Left ventricle myocardium inferior (tissue), 1 donor: ENCODE measurements at regions not wholly inside any gene's neighbourhood (a gene's known extent, or its start where the extent isn't known, plus 50 kb on each side); places are given as distances from the start of the nearest gene placed in this dataset.
"Not testable (repeated sequence)": the region's sequence is repeated elsewhere in the genome, so short reads cannot be mapped to it uniquely, and the experiment has no call there.

ENCODE experiments used
- DNase-seq: peaks from one replicate; pipeline ENCODE4 v3.0.0-alpha.2; 2020
- H3K27ac ChIP-seq: fragments of 200-600 bp; replicated peaks from 2 replicates; pipeline ENCODE4 v1.8.0; 2021
- H3K27me3 ChIP-seq: fragments of 200-600 bp; 2 replicates; pipeline ENCODE4 v1.8.0; 2021; ENCODE audit warnings: low read depth
- H3K36me3 ChIP-seq: fragments of 200-600 bp; 2 replicates; pipeline ENCODE4 v1.8.0; 2021
- H3K4me1 ChIP-seq: fragments of 200-600 bp; 2 replicates; pipeline ENCODE4 v1.8.0; 2021
- H3K4me3 ChIP-seq: fragments of 200-600 bp; 2 replicates; pipeline ENCODE4 v1.8.0; 2021; ENCODE audit warnings: mild to moderate bottlenecking, moderate library complexity
- H3K9me3 ChIP-seq: fragments of 200-600 bp; replicated peaks from 2 replicates; pipeline ENCODE4 v1.8.0; 2021
- intact Hi-C: fragments of 100-400 bp; cut with micrococcal nuclease; formaldehyde crosslinking; loops from one replicate; pipeline ENCODE4 v1.11.0; 2022
- TF ChIP-seq, protein P1 (sequence below): fragments of 200-600 bp; IDR thresholded peaks from 2 replicates; pipeline ENCODE4 v1.8.0; 2021; ENCODE audit warnings: antibody characterized with exemption, mild to moderate bottlenecking, borderline replicate concordance
- donor health status: DM: no; HTN: yes; CAD: no; lungs with severe emphysema.

DNA sequence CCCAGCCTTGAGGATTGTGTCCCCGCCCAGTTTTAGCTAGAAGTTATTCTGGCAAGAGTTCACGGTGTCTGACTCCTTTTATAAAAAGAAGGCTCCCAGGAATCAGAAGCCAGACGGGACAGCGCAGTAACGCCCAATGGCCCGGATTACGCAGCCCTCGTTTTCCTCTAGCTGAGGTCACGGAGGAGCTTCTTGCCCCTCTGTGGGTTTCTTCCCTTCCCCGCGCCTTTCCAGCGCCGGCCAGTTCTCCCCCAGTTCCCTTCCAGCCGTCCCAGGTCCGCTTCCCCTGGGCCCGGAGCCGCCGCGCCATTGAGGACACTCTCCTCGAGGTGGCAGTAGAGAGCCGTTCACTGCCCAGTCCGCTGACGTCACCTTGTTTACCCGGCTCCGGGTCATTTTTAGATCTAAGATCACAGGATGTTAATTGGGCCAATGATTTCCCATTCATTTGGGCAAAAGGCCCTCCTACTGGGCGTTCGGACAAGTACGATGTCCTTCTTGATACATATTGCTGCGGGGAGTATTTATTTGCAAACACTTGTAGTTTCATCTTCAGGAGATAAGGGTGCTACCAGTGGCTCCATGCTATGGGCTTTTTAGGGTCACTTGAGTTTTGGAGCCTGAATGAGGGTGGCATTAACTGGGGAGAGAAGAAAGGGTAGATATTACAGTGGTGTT, 81.5 kb upstream of the PPM1B start:
- TF ChIP-seq, protein P1, sequence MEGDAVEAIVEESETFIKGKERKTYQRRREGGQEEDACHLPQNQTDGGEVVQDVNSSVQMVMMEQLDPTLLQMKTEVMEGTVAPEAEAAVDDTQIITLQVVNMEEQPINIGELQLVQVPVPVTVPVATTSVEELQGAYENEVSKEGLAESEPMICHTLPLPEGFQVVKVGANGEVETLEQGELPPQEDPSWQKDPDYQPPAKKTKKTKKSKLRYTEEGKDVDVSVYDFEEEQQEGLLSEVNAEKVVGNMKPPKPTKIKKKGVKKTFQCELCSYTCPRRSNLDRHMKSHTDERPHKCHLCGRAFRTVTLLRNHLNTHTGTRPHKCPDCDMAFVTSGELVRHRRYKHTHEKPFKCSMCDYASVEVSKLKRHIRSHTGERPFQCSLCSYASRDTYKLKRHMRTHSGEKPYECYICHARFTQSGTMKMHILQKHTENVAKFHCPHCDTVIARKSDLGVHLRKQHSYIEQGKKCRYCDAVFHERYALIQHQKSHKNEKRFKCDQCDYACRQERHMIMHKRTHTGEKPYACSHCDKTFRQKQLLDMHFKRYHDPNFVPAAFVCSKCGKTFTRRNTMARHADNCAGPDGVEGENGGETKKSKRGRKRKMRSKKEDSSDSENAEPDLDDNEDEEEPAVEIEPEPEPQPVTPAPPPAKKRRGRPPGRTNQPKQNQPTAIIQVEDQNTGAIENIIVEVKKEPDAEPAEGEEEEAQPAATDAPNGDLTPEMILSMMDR = peak; percentile 99
- Histone ChIP-seq H3K27me3 (no peaks in the 10 kb centered on the region), H3K4me3 (peak overlapping the region; percentile 55), H3K27ac (peak overlapping the region; percentile 58), H3K4me1 (peaks cover 16% of the 10 kb centered on the region), H3K36me3 (no peaks in the 10 kb centered on the region), H3K9me3 (no peaks in the 10 kb centered on the region)
- peak; percentile 84 for DNase-seq
- intact Hi-C loops = no loop called here

DNA sequence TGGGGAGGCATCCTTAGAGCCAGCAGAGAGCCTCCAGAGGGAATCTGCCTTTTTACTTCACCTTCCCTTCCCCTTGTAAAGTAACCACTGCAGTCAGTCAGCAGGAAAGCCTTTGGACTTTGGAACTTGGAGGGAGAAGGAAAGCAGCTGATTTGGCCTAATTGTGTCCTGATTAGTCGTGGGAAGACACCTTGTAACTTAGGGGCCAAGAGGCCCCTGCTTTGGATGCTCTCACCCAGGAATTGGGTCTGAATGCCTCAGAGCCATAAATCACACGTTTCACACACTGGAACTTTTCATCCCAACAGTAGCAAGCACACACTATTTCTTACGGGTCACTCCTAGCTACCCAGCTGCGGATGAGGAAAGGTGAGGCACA, 81.0 kb upstream of the PPM1B start:
- DNase-seq = no peak
- Histone ChIP-seq H3K4me1 (peaks cover 16% of the 10 kb centered on the region), H3K36me3 (no peaks in the 10 kb centered on the region), H3K4me3 (peak overlapping the region; percentile 55), H3K9me3 (no peaks in the 10 kb centered on the region), H3K27me3 (no peaks in the 10 kb centered on the region), H3K27ac (peak overlapping the region; percentile 58)
- TF ChIP-seq, protein P1 = no peak
- intact Hi-C loops = no loop called here

DNA sequence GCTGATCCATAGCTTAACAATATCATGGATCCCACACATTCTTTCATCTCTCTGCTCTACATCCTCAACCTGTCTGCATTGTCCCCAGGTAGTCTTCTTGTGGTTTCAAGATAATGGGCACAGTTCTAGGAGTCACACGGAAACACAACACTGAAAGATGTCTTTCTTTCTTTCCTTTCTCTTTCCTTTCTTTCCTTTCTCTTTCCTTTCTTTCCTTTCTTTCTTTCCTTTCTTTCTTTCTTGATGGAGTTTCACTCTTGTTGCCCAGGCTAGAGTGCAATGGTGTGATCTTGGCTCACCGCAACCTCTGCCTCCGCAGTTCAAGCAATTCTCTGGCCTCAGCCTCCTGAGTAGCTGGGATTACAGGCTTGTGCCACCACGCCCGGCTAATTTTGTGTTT, 76.2 kb upstream of the PPM1B start:
- H3K27ac ChIP-seq, intact Hi-C loops, H3K4me3 ChIP-seq, H3K9me3 ChIP-seq, DNase-seq, H3K36me3 ChIP-seq, H3K4me1 ChIP-seq, H3K27me3 ChIP-seq: not testable (repeated sequence)

DNA sequence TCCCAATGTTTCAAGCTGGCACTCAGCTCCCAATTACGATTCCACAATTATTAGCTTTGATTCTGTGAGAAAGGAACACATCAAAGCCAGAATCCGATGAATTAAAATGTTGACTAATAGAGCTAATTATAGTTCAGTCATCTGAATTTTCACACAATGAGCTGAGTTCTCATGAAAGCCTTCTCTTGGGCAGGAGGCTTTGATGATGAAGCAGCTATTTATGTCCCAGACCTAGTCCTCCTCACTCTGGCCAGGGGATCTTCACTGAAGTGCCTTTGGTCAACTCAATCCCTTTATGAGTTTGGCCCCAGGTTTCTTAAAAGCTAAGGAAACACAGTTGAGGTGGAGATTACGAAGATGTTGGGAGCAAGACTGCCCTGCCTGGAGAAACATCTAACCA, 74.7 kb upstream of the PPM1B start:
- TF ChIP-seq, protein P1 = no peak
- Histone ChIP-seq H3K27me3 (no peaks in the 10 kb centered on the region), H3K36me3 (no peaks in the 10 kb centered on the region), H3K4me1 (no peaks in the 10 kb centered on the region), H3K9me3 (peaks cover 7% of the 10 kb centered on the region), H3K4me3 (no peak overlapping the region), H3K27ac (no peak overlapping the region)
- intact Hi-C loops = no loop called here
- DNase-seq = no peak

DNA sequence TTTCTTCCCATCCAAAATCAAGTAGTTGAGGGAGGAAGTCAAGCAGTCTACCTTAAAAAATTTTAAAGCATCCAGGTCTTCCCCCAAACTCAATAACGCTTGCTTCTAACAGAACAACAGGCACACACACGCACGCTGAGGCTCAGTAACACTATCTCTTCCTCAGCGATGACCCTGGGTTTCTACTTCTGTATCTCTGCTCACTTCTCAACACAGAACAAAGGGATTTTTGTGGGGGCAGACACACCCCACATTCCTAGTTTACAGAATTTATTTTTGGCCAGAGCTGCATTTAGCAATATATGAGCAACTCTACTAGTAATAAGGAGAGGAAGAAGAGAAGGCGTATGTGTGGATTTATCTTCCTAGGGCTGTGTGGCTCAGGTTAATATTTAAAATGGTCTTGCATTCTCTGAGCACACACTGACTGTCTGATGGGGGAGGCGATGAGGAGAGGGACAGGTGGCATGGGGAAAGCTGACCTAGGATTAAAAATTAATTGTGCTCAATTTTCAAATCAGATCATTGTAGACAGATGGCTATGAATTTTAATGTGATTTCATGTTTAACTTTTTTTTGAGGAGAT, 71.3 kb upstream of the PPM1B start:
- DNase-seq = no peak
- peaks cover 10% of the 10 kb centered on the region for H3K4me1 ChIP-seq
- H3K36me3 ChIP-seq = no peaks in the 10 kb centered on the region
- H3K27ac ChIP-seq = no peak overlapping the region
- peaks cover 7% of the 10 kb centered on the region for H3K9me3 ChIP-seq
- no peak overlapping the region for H3K4me3 ChIP-seq
- TF ChIP-seq, protein P1 = no peak
- H3K27me3 ChIP-seq = no peaks in the 10 kb centered on the region
- intact Hi-C loops = no loop called here

DNA sequence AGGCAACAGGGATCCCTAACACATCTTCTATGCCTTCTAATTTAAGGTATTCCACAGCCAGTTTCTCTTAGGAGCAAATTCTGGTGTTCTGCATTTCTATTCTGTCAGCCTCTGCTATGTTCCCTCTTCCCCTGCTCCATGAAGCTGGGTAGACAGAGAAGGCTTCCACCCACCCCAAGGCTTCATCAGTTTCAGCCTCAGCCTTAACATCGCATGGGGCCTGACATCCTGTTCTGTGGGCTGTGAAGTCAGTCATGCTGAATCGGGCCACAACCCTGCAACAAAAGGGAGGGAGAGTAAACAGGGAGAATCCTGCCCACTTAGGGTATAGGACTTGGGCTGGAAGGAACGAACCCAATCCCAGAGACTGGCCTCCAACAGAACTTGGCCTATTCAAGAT, 70.6 kb upstream of the PPM1B start:
- Histone ChIP-seq H3K27me3 (no peaks in the 10 kb centered on the region), H3K9me3 (peaks cover 7% of the 10 kb centered on the region), H3K27ac (no peak overlapping the region), H3K36me3 (no peaks in the 10 kb centered on the region), H3K4me3 (no peak overlapping the region), H3K4me1 (peaks cover 10% of the 10 kb centered on the region)
- no peak for DNase-seq
- intact Hi-C loops = no loop called here
- TF ChIP-seq, protein P1 = no peak
